Ectodermal cell (in vitro differentiated cells): ENCODE measurements at regions not wholly inside any gene's neighbourhood (a gene's known extent, or its start where the extent isn't known, plus 50 kb on each side); places are given as distances from the start of the nearest gene placed in this dataset.
A peak's percentile ranks its signal among the peaks of the same experiment; 100 is the strongest.
"Not testable (repeated sequence)": the region's sequence is repeated elsewhere in the genome, so short reads cannot be mapped to it uniquely, and the experiment has no call there.

ENCODE experiments used
- H3K27ac ChIP-seq: 2 replicates; pipeline ENCODE4 v1.7.0; 2013; ENCODE audit warnings: mild to moderate bottlenecking, low read depth, low read length; ENCODE audit not compliant: insufficient read depth, poor library complexity, severe bottlenecking
- H3K27me3 ChIP-seq: 2 replicates; pipeline ENCODE4 v1.7.0; 2013; ENCODE audit warnings: mild to moderate bottlenecking, low read length; ENCODE audit not compliant: insufficient read depth, control insufficient read depth, poor library complexity, severe bottlenecking
- H3K36me3 ChIP-seq: one replicate; pipeline ENCODE4 v1.7.0; 2013; ENCODE audit warnings: low read length; ENCODE audit not compliant: control insufficient read depth, insufficient read depth
- H3K4me1 ChIP-seq: one replicate; pipeline ENCODE4 v1.7.0; 2013; ENCODE audit warnings: low read length; ENCODE audit not compliant: control insufficient read depth, insufficient read depth
- H3K4me3 ChIP-seq: 2 replicates; pipeline ENCODE4 v1.7.0; 2013; ENCODE audit warnings: low read depth, low read length, control low read depth; ENCODE audit not compliant: insufficient read depth
- H3K9me3 ChIP-seq: 2 replicates; pipeline ENCODE4 v1.7.0; 2013; ENCODE audit warnings: mild to moderate bottlenecking, low read length, moderate library complexity; ENCODE audit not compliant: control insufficient read depth
- WGBS, 2 experiments: methylation state at CpG; one replicate each; pipeline ENCODE4 v1.1.7; 2013; ENCODE audit warnings: missing lambda C conversion rate in 2 of 2; 5-methylcytosine and 5-hydroxymethylcytosine counted together

GRCh38 chr5:90092734-90093133, 316.8 kb downstream of the CETN3 start:
- H3K4me1 ChIP-seq = no peaks in the 10 kb centered on the region
- no peaks in the 10 kb centered on the region for H3K27me3 ChIP-seq
- no peak overlapping the region for H3K4me3 ChIP-seq
- no peak overlapping the region for H3K27ac ChIP-seq
- 86 to 100% methylated on average over 1 to 2 of the region's 3 CpGs for WGBS, 2 experiments
- H3K36me3 ChIP-seq = no peaks in the 10 kb centered on the region
- H3K9me3 ChIP-seq = no peaks in the 10 kb centered on the region

- Histone ChIP-seq H3K27me3 (no peaks in the 10 kb centered on the region), H3K4me1 (no peaks in the 10 kb centered on the region), H3K27ac (no peak overlapping the region), H3K36me3 (no peaks in the 10 kb centered on the region), H3K9me3 (no peaks in the 10 kb centered on the region), H3K4me3 (no peak overlapping the region)
- WGBS, 2 experiments = 90 to 93% methylated on average over 3 of the region's 3 CpGs
Measured at GRCh38 chr5:90084342-90084741, 325.2 kb downstream of the CETN3 start.

- H3K4me3 ChIP-seq = peak overlapping the region; percentile 32
- not testable (repeated sequence) for H3K9me3 ChIP-seq, H3K36me3 ChIP-seq, H3K27me3 ChIP-seq, H3K27ac ChIP-seq, H3K4me1 ChIP-seq
- 71 to 72% methylated on average over 22 of the region's 22 CpGs for WGBS, 2 experiments
Measured at GRCh38 chr5:90073026-90073570, 336.5 kb downstream of the CETN3 start.

GRCh38 chr5:90071656-90072055, 337.9 kb downstream of the CETN3 start:
- no peaks in the 10 kb centered on the region for H3K4me1 ChIP-seq
- no peaks in the 10 kb centered on the region for H3K36me3 ChIP-seq
- no peaks in the 10 kb centered on the region for H3K27me3 ChIP-seq
- WGBS, 2 experiments = 79 to 100% methylated on average over 1 to 2 of the region's 2 CpGs
- H3K9me3 ChIP-seq = no peaks in the 10 kb centered on the region
- no peak overlapping the region for H3K27ac ChIP-seq
- H3K4me3 ChIP-seq = no peak overlapping the region

- no peaks in the 10 kb centered on the region for H3K27me3 ChIP-seq
- no peaks in the 10 kb centered on the region for H3K4me1 ChIP-seq
- no peak overlapping the region for H3K27ac ChIP-seq
- H3K4me3 ChIP-seq = no peak overlapping the region
- H3K36me3 ChIP-seq = no peaks in the 10 kb centered on the region
- WGBS, 2 experiments = 50 to 57% methylated on average over 1 of the region's 1 CpG
- no peaks in the 10 kb centered on the region for H3K9me3 ChIP-seq
Measured at GRCh38 chr5:90071066-90071465, 338.5 kb downstream of the CETN3 start.

GRCh38 chr5:90066920-90067319, 342.6 kb downstream of the CETN3 start:
- H3K9me3 ChIP-seq = no peaks in the 10 kb centered on the region
- no peaks in the 10 kb centered on the region for H3K4me1 ChIP-seq
- no peak overlapping the region for H3K4me3 ChIP-seq
- WGBS, 2 experiments = 100% methylated on average over 1 of the region's 2 CpGs; no CpG with 5 or more reads in 1 of the 2 experiments
- no peaks in the 10 kb centered on the region for H3K27me3 ChIP-seq
- H3K36me3 ChIP-seq = no peaks in the 10 kb centered on the region
- no peak overlapping the region for H3K27ac ChIP-seq

GRCh38 chr5:90056911-90057705, 352.4 kb downstream of the CETN3 start:
- Histone ChIP-seq H3K36me3 (no peaks in the 10 kb centered on the region), H3K4me3 (no peak overlapping the region), H3K9me3 (no peaks in the 10 kb centered on the region), H3K4me1 (peaks cover 3% of the 10 kb centered on the region), H3K27me3 (no peaks in the 10 kb centered on the region), H3K27ac (no peak overlapping the region)
- 68 to 72% methylated on average over 14 to 15 of the region's 15 CpGs for WGBS, 2 experiments

GRCh38 chr5:90055831-90056328, 353.7 kb downstream of the CETN3 start:
- H3K36me3 ChIP-seq = no peaks in the 10 kb centered on the region

GRCh38 chr5:90054612-90055011, 354.9 kb downstream of the CETN3 start:
- WGBS, 2 experiments = 40 to 86% methylated on average over 1 to 2 of the region's 3 CpGs
- no peaks in the 10 kb centered on the region for H3K9me3 ChIP-seq
- no peak overlapping the region for H3K4me3 ChIP-seq
- H3K36me3 ChIP-seq = no peaks in the 10 kb centered on the region
- peaks cover 3% of the 10 kb centered on the region for H3K4me1 ChIP-seq
- H3K27me3 ChIP-seq = no peaks in the 10 kb centered on the region
- no peak overlapping the region for H3K27ac ChIP-seq

More at GRCh38 chr5:90055831-90056328, 353.7 kb downstream of the CETN3 start:
- Histone ChIP-seq H3K4me3 (no peak overlapping the region), H3K9me3 (no peaks in the 10 kb centered on the region), H3K4me1 (peaks cover 3% of the 10 kb centered on the region), H3K27me3 (no peaks in the 10 kb centered on the region), H3K27ac (no peak overlapping the region)
- WGBS, 2 experiments = 84 to 85% methylated on average over 9 of the region's 9 CpGs

GRCh38 chr5:90051756-90052155, 357.8 kb downstream of the CETN3 start:
- no peaks in the 10 kb centered on the region for H3K27me3 ChIP-seq
- 87 to 96% methylated on average over 1 of the region's 1 CpG for WGBS, 2 experiments

More at GRCh38 chr5:90051756-90052155, 357.8 kb downstream of the CETN3 start:
- no peak overlapping the region for H3K4me3 ChIP-seq
- H3K27ac ChIP-seq = no peak overlapping the region
- H3K36me3 ChIP-seq = no peaks in the 10 kb centered on the region
- peaks cover 3% of the 10 kb centered on the region for H3K4me1 ChIP-seq
- no peaks in the 10 kb centered on the region for H3K9me3 ChIP-seq
